Uterus (tissue), 2 donors: ENCODE measurements at regions not wholly inside any gene's neighbourhood (a gene's known extent, or its start where the extent isn't known, plus 50 kb on each side); places are given as distances from the start of the nearest gene placed in this dataset.

Experiments used
- POLR2A ChIP-seq, 2 donors: fragments of 450-650 bp; IDR thresholded peaks; one replicate each; pipeline ENCODE4 v1.6.1; 2016; ENCODE audit warnings: antibody characterized with exemption in 2 of 2, mild to moderate bottlenecking in 1 of 2, moderate library complexity in 1 of 2
- TF ChIP-seq, protein P1 (sequence below), 4 experiments: fragments of 200-600 bp in 2 of 4; fragments of 450-650 bp in 2 of 4; sonication (generic) in 2 of 4; IDR thresholded peaks; one replicate each; pipeline ENCODE4 v1.5.1; 2016 to 2019; ENCODE audit warnings: antibody characterized with exemption in 4 of 4, mild to moderate bottlenecking in 2 of 4, moderate library complexity in 1 of 4

GRCh38 chr11:109193880-109194279, 228.1 kb upstream of the C11orf87 start:
- TF ChIP-seq, protein P1, sequence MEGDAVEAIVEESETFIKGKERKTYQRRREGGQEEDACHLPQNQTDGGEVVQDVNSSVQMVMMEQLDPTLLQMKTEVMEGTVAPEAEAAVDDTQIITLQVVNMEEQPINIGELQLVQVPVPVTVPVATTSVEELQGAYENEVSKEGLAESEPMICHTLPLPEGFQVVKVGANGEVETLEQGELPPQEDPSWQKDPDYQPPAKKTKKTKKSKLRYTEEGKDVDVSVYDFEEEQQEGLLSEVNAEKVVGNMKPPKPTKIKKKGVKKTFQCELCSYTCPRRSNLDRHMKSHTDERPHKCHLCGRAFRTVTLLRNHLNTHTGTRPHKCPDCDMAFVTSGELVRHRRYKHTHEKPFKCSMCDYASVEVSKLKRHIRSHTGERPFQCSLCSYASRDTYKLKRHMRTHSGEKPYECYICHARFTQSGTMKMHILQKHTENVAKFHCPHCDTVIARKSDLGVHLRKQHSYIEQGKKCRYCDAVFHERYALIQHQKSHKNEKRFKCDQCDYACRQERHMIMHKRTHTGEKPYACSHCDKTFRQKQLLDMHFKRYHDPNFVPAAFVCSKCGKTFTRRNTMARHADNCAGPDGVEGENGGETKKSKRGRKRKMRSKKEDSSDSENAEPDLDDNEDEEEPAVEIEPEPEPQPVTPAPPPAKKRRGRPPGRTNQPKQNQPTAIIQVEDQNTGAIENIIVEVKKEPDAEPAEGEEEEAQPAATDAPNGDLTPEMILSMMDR (IDR thresholded peaks at IDR 0.05) = no peak
- TF ChIP-seq POLR2A (IDR thresholded peaks at IDR 0.05) = no peak
